ENCODE measurements at regions not wholly inside any gene's neighbourhood (a gene's known extent, or its start where the extent isn't known, plus 50 kb on each side); places are given as distances from the start of the nearest gene placed in this dataset.

- no peak overlapping the region for H3K27ac ChIP-seq
- DNase-seq, result no peak
- no peaks in the 10 kb centered on the region for H3K9me3 ChIP-seq
- H3K4me1 ChIP-seq, result peaks cover 3% of the 10 kb centered on the region
- ATAC-seq, result no peak
- H3K27me3 ChIP-seq, result no peaks in the 10 kb centered on the region
- no peaks in the 10 kb centered on the region for H3K36me3 ChIP-seq
- no peak overlapping the region for H3K4me3 ChIP-seq
- TF ChIP-seq CTCF (IDR thresholded peaks at IDR 0.05), result no peak
- intact Hi-C loops (cut with DNase I), result no loop called here
These were observed 374.0 kb downstream of the SV2B start for GRCh38 chr15:91473894-91474545.

GRCh38 chr15:91476861-91477260 lies 376.6 kb upstream of the SLCO3A1 start:
- no peak for TF ChIP-seq CTCF (IDR thresholded peaks at IDR 0.05)
- no peaks in the 10 kb centered on the region for H3K36me3 ChIP-seq
- intact Hi-C loops (cut with DNase I), result no loop called here
- H3K27me3 ChIP-seq, result no peaks in the 10 kb centered on the region
- no peak overlapping the region for H3K27ac ChIP-seq
- DNase-seq (no peak), ATAC-seq (no peak)
- H3K9me3 ChIP-seq, result no peaks in the 10 kb centered on the region
- peaks cover 3% of the 10 kb centered on the region for H3K4me1 ChIP-seq
- H3K4me3 ChIP-seq, result no peak overlapping the region

- Histone ChIP-seq H3K4me3 (no peak overlapping the region), H3K4me1 (no peaks in the 10 kb centered on the region), H3K9me3 (no peaks in the 10 kb centered on the region), H3K27me3 (no peaks in the 10 kb centered on the region), H3K27ac (no peak overlapping the region), H3K36me3 (no peaks in the 10 kb centered on the region)
- TF ChIP-seq CTCF (IDR thresholded peaks at IDR 0.05), result no peak
- ATAC-seq (no peak), DNase-seq (no peak)
- intact Hi-C loops (cut with DNase I), result no loop called here
These were observed 374.8 kb upstream of the SLCO3A1 start for GRCh38 chr15:91478717-91479191.

GRCh38 chr15:91480426-91480825 lies 373.1 kb upstream of the SLCO3A1 start:
- DNase-seq, result no peak
- no peak for ATAC-seq
- intact Hi-C loops (cut with DNase I), result no loop called here

GRCh38 chr15:91482799-91483198 lies 370.7 kb upstream of the SLCO3A1 start:
- Histone ChIP-seq H3K27me3 (no peaks in the 10 kb centered on the region), H3K4me3 (no peak overlapping the region), H3K27ac (no peak overlapping the region), H3K36me3 (no peaks in the 10 kb centered on the region), H3K9me3 (no peaks in the 10 kb centered on the region), H3K4me1 (no peaks in the 10 kb centered on the region)
- intact Hi-C loops (cut with DNase I), result no loop called here
- DNase-seq (no peak), ATAC-seq (no peak)
- no peak for TF ChIP-seq CTCF (IDR thresholded peaks at IDR 0.05)

More at GRCh38 chr15:91480426-91480825, 373.1 kb upstream of the SLCO3A1 start:
- Histone ChIP-seq H3K27me3 (no peaks in the 10 kb centered on the region), H3K4me3 (no peak overlapping the region), H3K27ac (no peak overlapping the region), H3K9me3 (no peaks in the 10 kb centered on the region), H3K36me3 (no peaks in the 10 kb centered on the region), H3K4me1 (no peaks in the 10 kb centered on the region)
- no peak for TF ChIP-seq CTCF (IDR thresholded peaks at IDR 0.05)

GRCh38 chr15:91484141-91484540 lies 369.4 kb upstream of the SLCO3A1 start:
- Histone ChIP-seq H3K9me3 (no peaks in the 10 kb centered on the region), H3K4me1 (no peaks in the 10 kb centered on the region), H3K36me3 (no peaks in the 10 kb centered on the region), H3K27me3 (no peaks in the 10 kb centered on the region), H3K4me3 (no peak overlapping the region), H3K27ac (no peak overlapping the region)
- ATAC-seq (no peak), DNase-seq (no peak)
- intact Hi-C loops (cut with DNase I), result no loop called here
- no peak for TF ChIP-seq CTCF (IDR thresholded peaks at IDR 0.05)

All from upper lobe of right lung (tissue), 1 donor.